ENCODE measurements at regions not wholly inside any gene's neighbourhood (a gene's known extent, or its start where the extent isn't known, plus 50 kb on each side); places are given as distances from the start of the nearest gene placed in this dataset.

- ATAC-seq (ENCODE audit: poor library complexity) (no peak), DNase-seq (no peak)
- intact Hi-C loops (cut with DNase I): no loop called here
These were observed 569.1 kb downstream of the NPHP4 start for GRCh38 chr1:5423109-5423508.

GRCh38 chr1:5419501-5419900, 572.7 kb downstream of the NPHP4 start:
- ATAC-seq (ENCODE audit: poor library complexity) (no peak), DNase-seq (no peak)
- intact Hi-C loops (cut with DNase I): no loop called here

GRCh38 chr1:5416518-5416917, 575.7 kb downstream of the NPHP4 start:
- intact Hi-C loops (cut with DNase I): no loop called here
- ATAC-seq (ENCODE audit: poor library complexity) (no peak), DNase-seq (no peak)

- no peak for ATAC-seq (ENCODE audit: poor library complexity)
- intact Hi-C loops (cut with DNase I): no loop called here
- no peak for DNase-seq
These were observed 576.6 kb downstream of the NPHP4 start for GRCh38 chr1:5415606-5416005.

GRCh38 chr1:5410652-5411051, 581.6 kb downstream of the NPHP4 start:
- intact Hi-C loops (cut with DNase I): no loop called here
- ATAC-seq (ENCODE audit: poor library complexity): no peak
- no peak for DNase-seq

DNA sequence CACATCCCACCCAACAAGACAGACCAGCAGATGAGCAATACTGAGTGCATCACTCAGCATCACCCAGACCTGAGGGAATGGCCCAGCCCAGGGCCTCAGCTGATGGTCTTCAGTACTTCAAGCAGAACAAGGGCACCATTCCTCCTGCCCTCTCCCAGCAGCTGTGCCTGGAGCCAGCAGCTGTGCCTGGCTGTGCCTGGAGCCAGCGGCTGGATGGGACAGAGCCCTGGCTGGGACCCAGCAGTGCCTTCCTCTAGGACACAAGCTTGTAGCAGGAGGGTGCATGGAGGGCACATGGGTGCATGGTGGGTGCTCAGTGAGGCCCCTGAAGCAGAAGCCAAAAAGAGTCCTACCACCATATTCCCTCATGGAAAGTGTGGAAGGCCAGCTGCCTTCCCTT, 583.8 kb downstream of the NPHP4 start:
- intact Hi-C loops (cut with DNase I): no loop called here
- DNase-seq: no peak
- no peak for ATAC-seq (ENCODE audit: poor library complexity)

GRCh38 chr1:5405263-5405662, 587.0 kb downstream of the NPHP4 start:
- intact Hi-C loops (cut with DNase I): no loop called here
- DNase-seq (no peak), ATAC-seq (ENCODE audit: poor library complexity) (no peak)

DNA sequence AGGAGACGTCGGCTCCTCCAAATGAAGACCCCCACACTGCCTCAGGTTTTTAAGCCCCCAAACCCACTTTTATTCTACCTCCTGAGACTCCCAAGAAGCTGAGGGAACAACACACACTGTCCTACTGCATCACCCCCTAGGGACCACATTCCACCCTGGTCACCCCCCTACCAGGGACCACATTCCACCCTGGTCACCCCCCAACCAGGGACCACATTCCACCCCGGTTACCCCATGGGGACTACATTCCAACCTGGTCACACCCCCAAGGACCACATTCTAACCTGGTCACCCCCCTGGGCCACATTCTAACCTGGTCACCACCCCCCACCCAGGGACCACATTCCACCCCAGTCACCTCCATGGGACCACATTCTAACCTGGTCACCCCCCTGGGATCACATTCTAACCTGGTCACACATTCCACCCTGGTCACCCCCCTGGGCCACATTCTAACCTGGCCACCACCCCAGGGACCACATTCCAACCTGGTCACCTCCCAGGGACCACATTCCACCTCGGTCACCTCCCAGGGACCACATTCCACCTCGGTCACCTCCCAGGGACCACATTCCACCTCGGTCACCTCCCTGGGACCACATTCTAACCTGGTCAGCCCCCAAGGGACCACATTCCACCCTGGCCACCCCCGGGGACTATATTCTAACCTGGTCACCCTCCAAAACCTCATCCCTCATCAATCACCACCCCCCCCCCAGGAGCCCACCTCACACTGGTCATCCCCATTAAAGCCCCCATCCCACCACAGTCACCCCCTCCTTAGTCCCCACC, 587.6 kb downstream of the NPHP4 start:
- intact Hi-C loops (cut with DNase I): no loop called here
- ATAC-seq (ENCODE audit: poor library complexity) (no peak), DNase-seq (no peak)

GRCh38 chr1:5403935-5404334, 588.3 kb downstream of the NPHP4 start:
- no peak for ATAC-seq (ENCODE audit: poor library complexity)
- DNase-seq: no peak
- intact Hi-C loops (cut with DNase I): no loop called here

DNA sequence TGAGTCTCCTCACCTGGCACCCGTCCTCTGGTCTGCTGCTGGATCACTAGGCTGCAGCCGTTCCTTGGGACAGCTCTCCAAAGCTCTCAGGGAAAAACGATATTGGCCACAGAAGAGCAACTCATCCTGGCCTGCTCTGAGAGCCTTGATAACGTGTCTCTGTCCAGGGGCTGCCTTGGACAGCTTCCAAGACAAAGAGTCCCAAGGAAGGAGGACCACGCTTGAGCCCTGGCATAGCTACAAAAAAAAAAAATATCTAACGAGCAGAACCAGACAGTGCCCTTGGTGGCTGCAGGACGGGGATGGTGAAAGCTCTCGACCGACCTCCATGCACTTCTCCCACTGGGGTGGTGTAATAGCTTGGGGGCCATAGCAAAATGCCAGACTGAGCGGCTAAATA, 589.6 kb downstream of the NPHP4 start:
- intact Hi-C loops (cut with DNase I): no loop called here
- no peak for ATAC-seq (ENCODE audit: poor library complexity)
- DNase-seq: no peak

DNA sequence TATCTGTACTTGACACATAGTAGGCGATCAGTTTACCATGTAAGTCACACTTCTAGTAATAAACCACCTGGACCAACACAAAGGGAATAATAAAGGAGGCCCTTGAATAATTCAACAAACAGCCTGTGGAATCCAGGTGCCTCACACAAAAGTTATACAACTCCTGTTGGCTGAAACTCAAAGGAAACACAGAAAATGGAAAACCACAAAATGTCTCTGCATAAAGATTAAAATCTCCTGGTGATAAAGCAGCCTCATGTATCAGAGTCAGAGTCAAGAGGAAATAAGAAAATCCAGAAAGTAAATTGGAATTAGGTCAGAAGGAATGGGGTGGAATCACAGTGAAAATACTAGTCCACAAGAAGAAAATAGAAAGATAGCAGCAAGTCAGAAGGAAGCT, 592.5 kb downstream of the NPHP4 start:
- no peak for ATAC-seq (ENCODE audit: poor library complexity)
- intact Hi-C loops (cut with DNase I): no loop called here
- DNase-seq: no peak

- no peak for DNase-seq
- ATAC-seq (ENCODE audit: poor library complexity): no peak
- intact Hi-C loops (cut with DNase I): no loop called here
These were observed 595.6 kb downstream of the NPHP4 start for GRCh38 chr1:5396593-5396992.

DNA sequence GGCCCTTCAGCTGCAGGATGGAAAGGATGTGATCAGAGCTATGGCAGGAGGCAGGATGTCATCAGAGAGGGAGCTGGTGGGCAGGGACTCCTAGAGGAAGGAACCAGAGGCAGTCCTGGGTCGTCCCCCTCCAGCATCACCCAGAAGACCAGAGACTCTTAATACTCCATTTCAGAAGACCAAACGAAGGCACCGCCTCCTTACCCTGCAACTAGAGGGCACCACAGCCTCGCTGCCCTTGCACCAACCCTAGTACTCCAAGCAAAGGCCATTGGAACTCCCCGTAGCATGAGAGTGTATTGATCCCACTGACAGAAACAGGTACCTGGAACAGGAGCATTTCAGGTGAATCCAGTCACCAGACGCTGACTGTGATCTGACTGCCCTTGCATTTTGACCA, 598.1 kb downstream of the NPHP4 start:
- ATAC-seq (ENCODE audit: poor library complexity): no peak
- no peak for DNase-seq
- intact Hi-C loops (cut with DNase I): no loop called here

DNA sequence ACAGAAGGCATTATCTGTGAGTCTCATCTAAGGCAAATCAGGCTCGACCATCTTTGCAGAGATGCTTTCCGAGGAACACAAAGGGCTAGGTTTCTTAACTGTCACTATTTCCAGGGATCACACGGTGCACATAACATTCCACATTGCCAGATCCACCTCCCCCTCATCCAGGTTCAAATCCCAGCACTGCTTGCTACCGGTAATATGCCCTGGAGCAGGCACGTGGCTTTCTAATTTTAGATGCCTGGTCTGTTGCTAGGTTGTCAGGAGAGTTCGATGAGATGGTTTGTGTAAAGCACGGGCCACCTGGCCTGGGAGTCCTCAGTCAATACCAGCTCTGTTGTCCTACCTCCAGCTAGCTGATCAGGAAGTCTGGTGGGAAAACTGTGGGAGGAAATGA, 598.6 kb downstream of the NPHP4 start:
- intact Hi-C loops (cut with DNase I): no loop called here
- ATAC-seq (ENCODE audit: poor library complexity): no peak
- no peak for DNase-seq

GRCh38 chr1:5393146-5393545, 599.1 kb downstream of the NPHP4 start:
- intact Hi-C loops (cut with DNase I): no loop called here
- ATAC-seq (ENCODE audit: poor library complexity) (no peak), DNase-seq (no peak)

- no peak for DNase-seq
- no peak for ATAC-seq (ENCODE audit: poor library complexity)
- intact Hi-C loops (cut with DNase I): no loop called here
These were observed 600.5 kb downstream of the NPHP4 start for GRCh38 chr1:5391725-5392124.

DNA sequence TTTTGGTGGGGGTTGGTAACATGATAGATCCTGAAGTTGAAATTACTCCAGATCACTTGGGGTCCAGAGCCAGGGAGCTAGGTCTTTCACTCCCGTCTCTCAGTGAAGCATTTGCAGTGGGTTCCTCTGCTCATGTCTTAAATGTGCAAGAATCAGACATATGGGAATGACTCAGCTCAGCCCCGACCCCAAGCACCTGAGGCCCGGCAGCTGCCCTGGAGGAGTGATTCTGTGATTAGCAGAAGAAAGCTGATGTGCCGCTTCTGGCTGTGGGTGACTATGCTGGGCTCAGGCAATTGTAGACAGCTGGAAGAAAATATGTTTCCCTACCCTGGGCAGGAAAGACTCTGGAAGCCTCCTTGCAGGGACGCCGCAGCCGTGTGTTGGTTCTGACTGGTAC, 601.7 kb downstream of the NPHP4 start:
- ATAC-seq (ENCODE audit: poor library complexity) (no peak), DNase-seq (no peak)

GRCh38 chr1:5389101-5389885, 602.9 kb downstream of the NPHP4 start:
- ATAC-seq (ENCODE audit: poor library complexity): no peak
- DNase-seq: no peak
- intact Hi-C loops (cut with DNase I): no loop called here

More for the DNA sequence above, 601.7 kb downstream of the NPHP4 start:
- intact Hi-C loops (cut with DNase I): no loop called here

- ATAC-seq (ENCODE audit: poor library complexity) (no peak), DNase-seq (no peak)
- intact Hi-C loops (cut with DNase I): no loop called here
These were observed 603.6 kb downstream of the NPHP4 start for GRCh38 chr1:5388622-5389021.

DNA sequence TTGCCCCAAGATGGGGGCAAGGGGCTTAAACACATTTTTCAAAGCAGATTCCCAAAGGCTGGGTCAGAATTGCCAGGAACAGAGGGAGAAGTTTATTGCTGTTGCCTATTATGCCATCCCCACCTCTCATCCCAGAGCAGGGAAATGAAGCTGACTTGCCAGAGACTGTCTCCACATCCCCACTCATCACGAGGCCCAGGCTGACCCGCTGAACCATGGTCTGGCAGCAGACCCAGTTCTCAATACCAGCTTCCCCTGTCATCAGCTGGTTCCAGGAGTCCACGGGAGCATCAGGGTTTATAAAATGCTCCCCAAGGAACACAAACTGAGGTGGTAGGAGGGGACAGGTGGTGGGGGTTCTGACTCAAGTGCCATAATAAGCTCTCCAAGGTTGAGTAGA, 605.9 kb downstream of the NPHP4 start:
- DNase-seq (no peak), ATAC-seq (ENCODE audit: poor library complexity) (no peak)
- intact Hi-C loops (cut with DNase I): no loop called here
